GM12878 (cell line): ENCODE measurements at regions not wholly inside any gene's neighbourhood (a gene's known extent, or its start where the extent isn't known, plus 50 kb on each side); places are given as distances from the start of the nearest gene placed in this dataset.

ENCODE experiments used
- ATAC-seq: fragments of 200-7000 bp; cut with Tn5 transposase; 3 replicates; pipeline ENCODE4 v1.9.1; 2020; ENCODE audit warnings: mild to moderate bottlenecking, moderate library complexity
- BruUV-seq: library from RNA; stranded (reverse); fragments of 400-500 nt; replicated peaks from 2 replicates; lab custom pipeline; 2021; lab: Mats Ljungman, UMichigan
- CTCF ChIA-PET: fragments of 300-600 bp; sonication (Branson Sonifier 250); formaldehyde crosslinking; extraction: SDS; loops from one replicate; lab custom pipeline; 2021; ENCODE audit warnings: inconsistent platforms; lab: Yijun Ruan, JAX
- POLR2A ChIA-PET: fragments of 350-600 bp; formaldehyde crosslinking; extraction: SDS; loops from one replicate; lab custom pipeline; 2021; ENCODE audit warnings: inconsistent platforms; lab: Charles Lee
- RAD21 ChIA-PET: fragments of 300-600 bp; sonication (Branson Sonifier 250); formaldehyde crosslinking; loops from one replicate; lab custom pipeline; 2023; ENCODE audit warnings: antibody characterized with exemption; ENCODE audit not compliant: unreplicated experiment; lab: Charles Lee
- SMC1A ChIA-PET: fragments of 300-600 bp; sonication (Branson Sonifier 250); formaldehyde crosslinking; loops from one replicate; lab custom pipeline; 2023; ENCODE audit not compliant: unreplicated experiment, uncharacterized antibody; lab: Charles Lee
- DNase-seq: peaks from one replicate; pipeline ENCODE4 v3.0.0-alpha.2; 2011; ENCODE audit warnings: low read depth, low spot score
- FAIRE-seq: peaks from 3 replicates; lab custom pipeline; 2011; peaks lifted over from hg19 to GRCh38; lab: Jason Lieb, UNC
- H2AFZ ChIP-seq: 2 replicates; pipeline ENCODE4 v1.6.0; 2011; ENCODE audit warnings: low read depth, low read length, control low read depth; ENCODE audit not compliant: control insufficient read depth
- H3K27ac ChIP-seq: 2 replicates; pipeline ENCODE4 v1.5.1; 2011; ENCODE audit warnings: control low read depth; ENCODE audit not compliant: control insufficient read depth, insufficient read depth
- H3K27me3 ChIP-seq, 2 experiments: replicated peaks in 1 of 2; 2 replicates each; pipeline versions ENCODE4 v1.6.0 to v1.6.1; 2011; ENCODE audit warnings: low read length in 1 of 2; ENCODE audit not compliant: control insufficient read depth in 2 of 2, insufficient read depth in 2 of 2
- H3K36me3 ChIP-seq, 2 experiments: 2 replicates each; pipeline ENCODE4 v1.5.1; 2011; ENCODE audit warnings: low read length in 1 of 2; ENCODE audit not compliant: control insufficient read depth in 2 of 2, insufficient read depth in 2 of 2
- H3K4me1 ChIP-seq: 2 replicates; pipeline ENCODE4 v1.6.1; 2011; ENCODE audit warnings: mild to moderate bottlenecking, low read length, moderate library complexity, mixed read lengths; ENCODE audit not compliant: control insufficient read depth, insufficient read depth
- H3K4me2 ChIP-seq: 2 replicates; pipeline ENCODE4 v1.6.0; 2011; ENCODE audit warnings: control low read depth; ENCODE audit not compliant: control insufficient read depth, insufficient read depth
- H3K4me3 ChIP-seq: fragments of 200-600 bp; sonication (generic); 2 replicates; pipeline ENCODE4 v1.5.1; 2016
- H3K79me2 ChIP-seq: 2 replicates; pipeline ENCODE4 v1.6.0; 2011; ENCODE audit warnings: low read length; ENCODE audit not compliant: control insufficient read depth, insufficient read depth
- H3K9ac ChIP-seq: 2 replicates; pipeline ENCODE4 v1.8.0; 2011; ENCODE audit warnings: low read length, control low read depth, mixed read lengths; ENCODE audit not compliant: control insufficient read depth, insufficient read depth
- H3K9me3 ChIP-seq: replicated peaks from 3 replicates; pipeline ENCODE4 v1.5.1; 2011; ENCODE audit warnings: mild to moderate bottlenecking, low read length; ENCODE audit not compliant: control insufficient read depth, insufficient read depth
- H4K20me1 ChIP-seq: 2 replicates; pipeline ENCODE4 v1.6.0; 2011; ENCODE audit not compliant: control insufficient read depth, insufficient read depth
- DPF2 ChIP-seq: fragments of 450-650 bp; IDR thresholded peaks from 2 replicates; pipeline ENCODE4 v1.6.1; 2017; ENCODE audit warnings: mild to moderate bottlenecking
- EGR1 ChIP-seq, 2 experiments: IDR thresholded peaks; 1 replicate in 1 of 2; 2 replicates in 1 of 2; pipeline ENCODE4 v1.6.1; 2011 to 2012; ENCODE audit warnings: low read depth in 2 of 2, low read length in 2 of 2, borderline replicate concordance in 1 of 2, mild to moderate bottlenecking in 1 of 2, moderate library complexity in 1 of 2
- TCF12 ChIP-seq: IDR thresholded peaks from 2 replicates; pipeline ENCODE4 v1.6.1; 2011; ENCODE audit warnings: low read depth, mild to moderate bottlenecking, low read length
- WGBS: methylation state at CpG from one replicate; pipeline ENCODE4 v1.1.6; 2016; ENCODE audit warnings: low lambda C conversion rate; ENCODE audit not compliant: insufficient replicate concordance, insufficient coverage; ENCODE audit errors: missing lambda C conversion rate; 5-methylcytosine and 5-hydroxymethylcytosine counted together
- in situ Hi-C: fragments of 300-500 bp; cut with MboI; formaldehyde crosslinking; loops from 9 replicates; pipeline ENCODE4 v1.14.3; 2018; ENCODE audit warnings: mixed read lengths
- intact Hi-C: fragments of 100-400 bp; cut with micrococcal nuclease; formaldehyde crosslinking; loops from one replicate; pipeline ENCODE4 v1.14.2; 2022; ENCODE audit not compliant: unreplicated experiment
- TF ChIP-seq, protein P1 (sequence below): IDR thresholded peaks from 2 replicates; pipeline ENCODE4 v1.6.1; 2012; ENCODE audit warnings: mild to moderate bottlenecking, low read depth, low read length

DNA sequence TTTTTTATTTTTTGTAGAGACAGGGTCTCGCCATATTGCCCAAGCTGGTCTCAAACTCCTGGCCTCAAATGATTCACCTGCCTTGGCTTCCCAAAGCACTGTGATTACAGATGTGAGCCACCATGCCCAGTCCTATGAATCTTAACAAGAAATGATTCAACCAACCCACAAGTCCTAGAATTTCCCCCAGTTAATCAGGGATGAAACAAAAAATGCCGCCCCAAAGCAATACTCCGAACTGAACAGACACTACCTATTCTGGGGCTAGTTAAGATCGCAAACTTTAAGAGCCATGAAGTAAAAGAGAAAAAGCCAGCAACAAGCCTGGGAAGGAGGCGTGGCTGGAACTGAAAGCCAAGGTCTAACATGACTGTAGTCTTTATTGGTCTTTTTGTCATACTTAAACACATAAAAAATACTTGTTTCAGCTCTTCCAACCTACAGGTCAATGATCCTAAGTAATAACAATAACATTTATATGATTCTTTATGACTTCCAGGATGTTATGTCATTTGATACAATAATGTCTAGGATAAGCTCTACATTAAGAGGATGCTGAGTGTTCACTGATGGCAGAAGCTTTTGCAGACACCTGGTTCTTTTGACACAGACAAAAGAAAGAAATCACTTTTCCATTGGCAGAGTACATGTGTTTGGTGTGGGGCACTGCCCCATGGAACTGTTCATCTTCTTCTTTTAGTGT lies 361.1 kb upstream of the TLE4 start:
- Histone ChIP-seq H3K9ac (no peak overlapping the region), H3K4me1 (no peaks in the 10 kb centered on the region)
- SMC1A ChIA-PET, result no interaction called here
- no peak for TF ChIP-seq TCF12
- TF ChIP-seq EGR1 (IDR thresholded peaks at IDR 0.05; ENCODE audit: borderline replicate concordance in 1 of 2, low read depth in 2 of 2, low read length in 2 of 2), result no peak
- TF ChIP-seq, protein P1, sequence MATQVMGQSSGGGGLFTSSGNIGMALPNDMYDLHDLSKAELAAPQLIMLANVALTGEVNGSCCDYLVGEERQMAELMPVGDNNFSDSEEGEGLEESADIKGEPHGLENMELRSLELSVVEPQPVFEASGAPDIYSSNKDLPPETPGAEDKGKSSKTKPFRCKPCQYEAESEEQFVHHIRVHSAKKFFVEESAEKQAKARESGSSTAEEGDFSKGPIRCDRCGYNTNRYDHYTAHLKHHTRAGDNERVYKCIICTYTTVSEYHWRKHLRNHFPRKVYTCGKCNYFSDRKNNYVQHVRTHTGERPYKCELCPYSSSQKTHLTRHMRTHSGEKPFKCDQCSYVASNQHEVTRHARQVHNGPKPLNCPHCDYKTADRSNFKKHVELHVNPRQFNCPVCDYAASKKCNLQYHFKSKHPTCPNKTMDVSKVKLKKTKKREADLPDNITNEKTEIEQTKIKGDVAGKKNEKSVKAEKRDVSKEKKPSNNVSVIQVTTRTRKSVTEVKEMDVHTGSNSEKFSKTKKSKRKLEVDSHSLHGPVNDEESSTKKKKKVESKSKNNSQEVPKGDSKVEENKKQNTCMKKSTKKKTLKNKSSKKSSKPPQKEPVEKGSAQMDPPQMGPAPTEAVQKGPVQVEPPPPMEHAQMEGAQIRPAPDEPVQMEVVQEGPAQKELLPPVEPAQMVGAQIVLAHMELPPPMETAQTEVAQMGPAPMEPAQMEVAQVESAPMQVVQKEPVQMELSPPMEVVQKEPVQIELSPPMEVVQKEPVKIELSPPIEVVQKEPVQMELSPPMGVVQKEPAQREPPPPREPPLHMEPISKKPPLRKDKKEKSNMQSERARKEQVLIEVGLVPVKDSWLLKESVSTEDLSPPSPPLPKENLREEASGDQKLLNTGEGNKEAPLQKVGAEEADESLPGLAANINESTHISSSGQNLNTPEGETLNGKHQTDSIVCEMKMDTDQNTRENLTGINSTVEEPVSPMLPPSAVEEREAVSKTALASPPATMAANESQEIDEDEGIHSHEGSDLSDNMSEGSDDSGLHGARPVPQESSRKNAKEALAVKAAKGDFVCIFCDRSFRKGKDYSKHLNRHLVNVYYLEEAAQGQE, result no peak
- no peak for TF ChIP-seq DPF2
- TF ChIP-seq, all 136 proteins: peak for 0
- Histone ChIP-seq H3K27ac (no peak overlapping the region), H3K36me3 (no peaks in the 10 kb centered on the region), H3K9me3 (no peaks in the 10 kb centered on the region), H3K79me2 (no peaks in the 10 kb centered on the region), H3K4me2 (no peak overlapping the region), H2AFZ (no peak overlapping the region), H3K27me3 (no peaks in the 10 kb centered on the region), H3K4me3 (no peak overlapping the region), H4K20me1 (no peaks in the 10 kb centered on the region)
- ATAC-seq (no peak), FAIRE-seq (no peak), DNase-seq (no peak)
- in situ Hi-C loops, result no loop called here
- intact Hi-C loops, result no loop called here
- ChIA-PET CTCF (no interaction called here), POLR2A (no interaction called here), RAD21 (no interaction called here)
- no TSS peak for BruUV-seq
- WGBS, result 32% methylated on average over 5 of the region's 5 CpGs
